NCI-H2171 (cell line): ENCODE measurements at regions not wholly inside any gene's neighbourhood (a gene's known extent, or its start where the extent isn't known, plus 50 kb on each side); places are given as distances from the start of the nearest gene placed in this dataset.

Experiments
- DNase-seq: peaks from one replicate; lab custom pipeline; 2025; lab: John Stamatoyannopoulos, UW

DNA sequence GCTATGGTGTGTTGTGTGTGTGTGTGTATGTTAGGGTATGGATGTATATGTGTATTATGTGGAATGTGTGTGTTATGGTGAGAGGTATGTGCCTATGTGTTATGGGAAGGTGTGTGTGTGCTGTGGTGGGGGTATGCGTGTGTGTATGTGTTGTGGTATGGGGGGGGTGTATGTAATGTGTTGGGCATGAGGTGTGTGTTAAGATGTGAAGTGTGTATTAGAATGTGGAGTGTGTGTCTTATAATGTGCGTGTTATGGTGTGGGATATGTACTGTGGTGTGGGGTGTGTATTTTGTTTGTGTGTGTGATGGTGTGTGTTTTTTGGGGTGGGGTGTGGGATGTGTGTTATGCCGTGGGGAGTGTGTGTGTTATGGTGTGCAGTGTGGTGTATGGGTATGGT lies 242.5 kb downstream of the RHOU start:
- no peak for DNase-seq

DNA sequence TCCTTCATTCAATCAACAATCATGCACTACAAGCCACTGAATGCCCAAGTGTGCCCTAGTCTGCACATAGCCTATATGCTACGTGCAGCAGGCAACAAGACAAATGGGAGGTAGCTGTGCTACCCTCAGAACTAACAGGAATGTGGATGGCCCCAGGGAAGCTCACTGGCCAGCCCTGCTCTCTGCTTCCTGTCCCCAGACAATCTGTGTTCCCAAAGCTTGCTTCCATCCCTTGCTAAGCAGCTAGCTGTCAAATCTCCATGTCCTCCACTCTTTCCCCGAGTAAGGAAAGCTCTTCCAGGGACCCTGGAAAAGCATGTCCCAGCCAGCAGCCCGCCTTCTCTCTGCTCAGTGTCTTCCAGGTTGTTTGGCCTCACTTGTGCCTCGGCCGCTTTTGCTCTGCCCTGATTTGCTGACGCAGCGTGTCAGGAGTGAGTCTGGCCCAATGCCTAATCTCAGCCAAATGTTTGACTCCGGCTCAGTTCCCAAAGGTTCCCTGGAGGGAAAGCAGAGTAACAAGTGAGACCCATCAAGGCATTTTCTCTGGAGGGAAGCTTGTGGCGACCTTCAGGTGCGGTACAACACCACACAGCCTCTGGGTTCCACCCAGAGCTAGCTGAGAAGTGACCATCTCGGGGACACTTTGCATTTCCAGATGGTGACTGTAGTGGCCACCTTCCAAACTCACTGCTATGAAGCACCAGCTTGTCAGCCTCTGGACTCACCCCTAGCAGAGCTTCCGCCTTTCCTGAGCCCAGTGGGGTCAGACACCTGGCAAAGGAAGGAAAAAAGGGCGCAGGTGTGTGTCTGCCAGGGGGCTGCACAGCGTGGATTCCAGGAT lies 243.4 kb downstream of the RHOU start:
- DNase-seq = no peak

DNA sequence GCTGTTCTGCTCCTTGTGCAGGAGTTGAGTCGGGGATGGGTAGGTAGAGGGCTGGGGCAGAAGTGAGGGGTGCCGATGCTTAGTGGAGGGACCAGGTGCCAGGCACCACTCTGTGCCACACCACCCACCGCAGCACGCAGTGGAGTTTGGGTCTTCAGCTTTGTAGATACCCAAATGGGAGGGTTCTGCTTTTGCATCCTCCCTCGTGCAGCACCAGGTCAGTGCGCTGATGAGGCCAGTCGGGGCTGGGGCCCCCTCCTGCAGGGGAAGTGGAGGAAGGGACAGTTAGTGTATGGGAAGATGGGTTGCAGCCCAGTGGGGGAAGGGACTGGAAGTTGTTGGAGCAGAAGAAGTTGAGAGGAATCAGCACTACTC lies 244.0 kb downstream of the RHOU start:
- no peak for DNase-seq

GRCh38 chr1:228979774-228980173 lies 244.5 kb downstream of the RHOU start:
- no peak for DNase-seq

GRCh38 chr1:228980232-228980937 lies 245.1 kb downstream of the RHOU start:
- no peak for DNase-seq

DNA sequence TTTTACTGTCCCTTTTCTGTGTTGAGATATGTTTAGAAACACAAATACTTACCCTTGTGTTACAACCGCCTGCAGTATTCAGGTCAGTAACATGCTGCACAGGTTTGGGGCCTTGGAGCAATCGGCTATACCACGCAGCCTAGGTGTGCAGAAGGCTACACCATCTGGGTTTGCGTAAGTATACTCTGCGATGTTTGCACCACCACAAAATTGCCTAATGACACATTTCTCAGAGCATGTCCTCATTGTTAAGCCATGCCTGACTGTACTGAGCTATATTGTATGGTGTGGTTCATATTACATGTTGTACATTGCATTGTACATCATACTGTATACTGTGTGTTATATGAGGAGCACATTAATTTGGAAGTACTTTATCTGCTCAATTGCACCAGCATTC lies 247.4 kb downstream of the RHOU start:
- no peak for DNase-seq

- DNase-seq = no peak
Measured at GRCh38 chr1:228983231-228983660, 248.0 kb downstream of the RHOU start.

GRCh38 chr1:228983661-228984060 lies 248.4 kb downstream of the RHOU start:
- DNase-seq = no peak

- no peak for DNase-seq
Measured at GRCh38 chr1:228984107-228984506, 248.8 kb downstream of the RHOU start.

DNA sequence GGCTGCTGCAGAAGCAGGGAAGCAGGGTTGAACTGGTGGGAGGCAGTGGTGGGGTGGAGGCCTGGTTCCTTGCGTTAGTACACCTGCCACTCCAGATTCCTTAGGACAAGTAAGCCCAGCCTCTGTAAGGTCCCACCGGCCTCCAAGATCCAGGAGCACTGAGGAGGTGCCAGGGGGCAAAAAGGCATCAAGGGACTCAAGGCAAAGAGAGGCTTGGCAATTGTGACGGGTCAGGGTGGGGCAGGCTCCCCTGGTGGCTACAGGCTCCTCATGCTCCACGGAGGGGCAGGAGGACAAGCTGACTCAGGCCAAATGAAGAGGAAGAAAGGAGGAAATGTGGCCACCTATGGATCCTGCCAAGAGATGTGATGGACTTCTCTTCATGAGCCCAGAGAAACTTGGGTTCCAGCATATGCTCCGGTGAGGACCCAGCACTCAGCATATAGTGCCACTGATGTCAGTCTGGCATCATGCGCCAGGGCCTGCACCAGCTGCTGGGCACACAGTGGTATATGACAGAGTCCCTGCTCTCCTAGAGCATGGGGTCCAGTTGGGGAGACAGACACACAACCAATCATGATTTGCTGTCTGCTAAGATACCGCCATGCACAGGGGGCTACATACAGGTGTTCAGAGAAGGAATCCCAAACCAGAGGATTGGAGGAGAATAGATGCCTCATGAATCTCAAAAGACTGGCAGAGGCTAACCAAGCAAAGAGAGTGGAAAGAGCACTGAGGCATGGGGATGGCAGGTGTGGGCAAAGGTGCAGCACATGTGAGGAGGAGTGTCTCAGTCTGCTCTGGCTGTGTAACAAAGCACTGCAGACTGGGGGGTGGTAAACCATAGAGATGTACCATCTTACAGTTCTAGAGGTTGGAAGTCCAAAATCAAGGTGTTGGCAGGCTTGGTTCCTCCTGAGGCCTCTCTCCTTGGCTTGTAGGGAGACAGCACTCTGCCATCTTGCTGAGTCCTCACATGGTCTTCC lies 249.7 kb downstream of the RHOU start:
- DNase-seq = no peak

GRCh38 chr1:228985661-228986060 lies 250.4 kb downstream of the RHOU start:
- DNase-seq = no peak

DNA sequence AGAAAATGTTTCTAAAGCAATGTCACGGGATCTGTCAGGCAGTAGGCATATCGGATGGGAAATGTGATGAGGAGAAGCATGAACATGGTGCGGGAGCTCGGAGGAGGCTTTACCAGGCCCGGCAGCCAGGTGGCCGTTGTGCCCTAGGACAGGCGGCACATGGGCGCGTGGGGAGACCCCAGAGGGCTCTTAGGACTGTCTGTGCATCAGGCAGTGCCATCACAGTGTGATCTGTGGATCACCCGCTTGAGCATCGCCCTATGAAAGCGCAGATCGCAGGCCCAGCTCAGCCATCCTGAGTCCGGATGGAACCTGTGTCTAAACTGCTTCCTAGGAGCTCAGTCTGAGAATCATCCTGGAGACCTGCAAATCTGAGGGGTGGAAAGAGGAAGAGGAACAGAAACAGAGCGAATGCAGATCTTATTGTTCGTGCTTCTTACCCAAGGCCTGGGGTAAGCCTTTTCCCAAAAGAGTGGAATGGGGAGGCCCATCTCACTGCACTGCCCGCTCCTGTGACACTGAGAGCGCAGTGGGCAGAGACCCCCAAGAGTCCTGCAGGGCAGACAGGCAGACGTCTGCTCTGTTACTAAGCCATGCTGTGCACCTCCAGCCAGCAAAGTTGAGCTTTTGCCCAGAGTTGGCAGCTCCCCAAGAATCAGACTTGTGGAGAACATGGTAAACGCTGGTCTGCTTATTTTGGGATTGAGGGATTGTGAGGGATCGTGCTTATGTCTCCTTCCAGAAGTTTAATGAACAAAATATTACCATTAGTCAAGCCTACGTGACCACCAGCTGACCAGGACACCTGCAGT lies 251.0 kb downstream of the RHOU start:
- DNase-seq = peak; percentile 42

DNA sequence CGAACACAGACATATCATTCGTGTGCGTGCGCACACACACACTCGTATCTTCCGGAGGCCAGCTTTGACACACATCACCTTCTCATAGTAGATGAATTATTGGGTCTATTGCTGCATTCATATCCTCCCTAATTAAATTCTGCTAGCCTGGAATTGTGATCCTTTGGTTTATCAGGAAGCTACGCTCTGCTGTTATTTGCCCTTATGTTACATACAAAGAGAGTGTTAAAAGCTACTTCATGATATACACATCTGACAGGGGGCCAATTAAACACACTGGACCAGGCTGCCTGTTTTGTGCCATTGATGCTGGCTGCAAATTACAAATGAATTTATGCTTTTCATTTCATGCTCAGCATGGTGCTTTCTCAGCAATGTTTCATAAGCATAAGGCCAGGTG lies 252.0 kb downstream of the RHOU start:
- DNase-seq = no peak

DNA sequence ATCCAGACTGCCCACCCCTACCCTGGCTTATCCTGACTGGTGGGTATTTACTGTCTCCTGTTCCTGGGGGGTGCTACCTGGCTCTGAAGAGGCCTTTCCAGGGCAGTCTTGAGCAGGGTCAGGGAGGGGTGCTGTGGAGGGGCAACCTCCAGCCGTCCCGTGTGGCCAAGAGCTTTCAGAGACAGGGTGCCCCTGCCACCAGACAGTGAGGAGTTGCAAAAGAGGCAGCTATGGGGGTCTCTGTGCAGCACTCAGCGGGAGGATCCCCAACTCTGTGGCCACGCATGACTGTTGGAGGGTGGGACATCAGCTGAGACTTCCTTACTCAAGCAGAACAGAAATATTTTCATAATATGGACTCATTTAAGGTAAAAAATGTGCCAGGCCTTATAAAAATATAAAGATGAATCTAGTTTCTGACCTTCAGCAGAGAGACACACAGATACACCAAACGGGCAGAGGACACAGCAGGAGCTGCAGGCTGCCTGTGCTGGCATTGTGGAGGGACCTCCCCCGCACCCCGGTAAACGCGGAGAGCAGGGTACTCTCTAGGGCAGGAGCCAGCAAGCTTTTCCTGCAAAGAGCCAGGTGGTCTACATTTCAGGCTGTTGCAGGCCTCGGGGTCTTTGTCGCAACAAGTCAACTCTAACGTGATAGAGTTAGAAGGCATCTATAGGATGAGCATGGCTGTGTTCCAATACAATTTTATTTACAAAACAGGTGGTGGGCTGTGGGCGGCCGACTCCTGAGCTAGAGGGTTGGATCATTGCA lies 252.6 kb downstream of the RHOU start:
- DNase-seq = peak; percentile 72

DNA sequence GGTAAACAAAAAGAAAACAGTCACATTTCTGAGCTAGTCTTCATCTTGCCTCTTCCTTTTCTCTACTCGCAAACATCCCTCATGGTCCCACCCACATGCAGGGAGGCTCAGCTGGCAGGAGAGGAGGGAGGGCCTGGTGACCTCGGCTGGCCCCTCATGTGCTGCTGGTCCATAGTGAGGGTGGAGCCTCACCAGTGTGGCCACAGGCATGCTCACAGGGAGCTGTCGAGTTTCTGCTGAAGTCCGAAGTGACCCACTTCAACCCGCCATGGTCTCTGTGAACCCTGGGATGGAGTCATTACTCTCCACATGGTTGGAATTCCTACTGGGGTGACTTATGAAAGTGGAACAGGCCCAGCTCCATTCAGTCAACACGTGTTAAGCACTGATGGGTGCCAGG lies 253.4 kb downstream of the RHOU start:
- DNase-seq = no peak

GRCh38 chr1:228989176-228989575 lies 253.9 kb downstream of the RHOU start:
- no peak for DNase-seq

GRCh38 chr1:228989676-228989991 lies 254.4 kb downstream of the RHOU start:
- DNase-seq = no peak

GRCh38 chr1:228989992-228990827 lies 254.9 kb downstream of the RHOU start:
- peak; percentile 79 for DNase-seq

DNA sequence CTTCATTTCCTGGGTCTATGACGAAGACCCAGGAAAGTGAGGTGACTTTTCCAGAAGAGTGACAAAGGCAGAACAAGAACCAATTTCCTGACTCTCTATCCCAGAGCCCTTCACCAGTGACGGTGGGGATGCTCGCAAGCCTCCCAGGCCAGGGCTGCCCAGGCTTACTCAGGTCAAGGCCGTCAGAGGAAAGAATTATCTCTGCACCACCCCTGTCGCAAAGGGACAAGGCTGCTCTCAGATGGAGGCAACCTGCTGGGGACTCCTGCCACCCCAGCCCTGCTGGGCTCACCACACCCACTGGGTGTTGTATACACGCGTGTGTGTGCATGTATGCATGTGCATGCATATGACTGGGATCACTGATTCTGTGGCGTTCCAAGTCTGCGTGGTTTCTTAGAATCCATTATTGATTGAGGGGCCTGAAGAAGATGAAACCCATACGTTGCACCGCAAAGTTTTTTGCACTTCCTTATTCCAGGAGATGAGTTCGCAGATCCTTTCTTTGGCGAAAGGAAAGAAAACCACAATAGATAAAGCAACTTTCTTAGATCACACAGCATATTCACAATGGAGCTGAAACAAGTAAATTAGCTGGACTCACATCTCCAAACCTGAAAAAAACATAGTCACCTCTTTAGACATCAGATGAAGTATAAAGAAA lies 255.8 kb downstream of the RHOU start:
- DNase-seq = no peak
